SK-N-SH (cell line): ENCODE measurements at regions not wholly inside any gene's neighbourhood (a gene's known extent, or its start where the extent isn't known, plus 50 kb on each side); places are given as distances from the start of the nearest gene placed in this dataset.

Experiments used
- CTCF ChIP-seq: fragments of 200-600 bp; sonication (generic); IDR thresholded peaks from 2 replicates; pipeline ENCODE4 v1.6.1; 2017; ENCODE audit warnings: antibody characterized with exemption, mild to moderate bottlenecking, moderate library complexity
- ELF1 ChIP-seq: IDR thresholded peaks from 2 replicates; pipeline ENCODE4 v1.4.0; 2012
- EZH2phosphoT487 ChIP-seq: fragments of 200-600 bp; sonication (generic); IDR thresholded peaks from 2 replicates; pipeline ENCODE4 v1.6.1; 2017; ENCODE audit warnings: low read depth, mixed run types, mild to moderate bottlenecking, antibody characterized with exemption, moderate library complexity, borderline replicate concordance
- GABPA ChIP-seq: IDR thresholded peaks from 2 replicates; pipeline ENCODE4 v1.4.0; 2012; ENCODE audit warnings: low read depth, mild to moderate bottlenecking
- JUND ChIP-seq: IDR thresholded peaks from 2 replicates; pipeline ENCODE4 v1.4.0; 2012
- POLR2AphosphoS5 ChIP-seq: IDR thresholded peaks from 2 replicates; pipeline ENCODE4 v1.6.1; 2012; ENCODE audit warnings: low read depth, low read length
- REST ChIP-seq: IDR thresholded peaks from 2 replicates; pipeline ENCODE4 v1.6.1; 2012; ENCODE audit warnings: mild to moderate bottlenecking, low read depth, low read length, moderate library complexity
- RFX5 ChIP-seq: IDR thresholded peaks from 2 replicates; pipeline ENCODE4 v1.6.1; 2012; ENCODE audit warnings: mild to moderate bottlenecking, improper control_type of control experiment, low read length
- SMC3 ChIP-seq: IDR thresholded peaks from 2 replicates; pipeline ENCODE4 v1.6.1; 2012; ENCODE audit warnings: low read depth, low read length, improper control_type of control experiment
- USF2 ChIP-seq: fragments of 150-350 bp; IDR thresholded peaks from 2 replicates; pipeline ENCODE4 v1.6.1; 2017; ENCODE audit warnings: antibody characterized with exemption, low read length, low read depth, borderline replicate concordance
- YY1 ChIP-seq: IDR thresholded peaks from 2 replicates; pipeline ENCODE4 v1.4.0; 2012; ENCODE audit warnings: low read depth, mild to moderate bottlenecking
- ZBTB33 ChIP-seq: IDR thresholded peaks from 2 replicates; pipeline ENCODE4 v1.4.0; 2012; ENCODE audit warnings: low read depth, borderline replicate concordance

- TF ChIP-seq CTCF (no peak), ZBTB33 (no peak), GABPA (no peak), REST (no peak), USF2 (no peak), POLR2AphosphoS5 (no peak), YY1 (no peak), RFX5 (no peak), EZH2phosphoT487 (no peak), ELF1 (no peak), JUND (no peak), SMC3 (no peak)
These were observed 176.0 kb downstream of the TMEM132E start for GRCh38 chr17:34755371-34755770.
